ENCODE measurements at regions not wholly inside any gene's neighbourhood (a gene's known extent, or its start where the extent isn't known, plus 50 kb on each side); places are given as distances from the start of the nearest gene placed in this dataset.
"Not testable (repeated sequence)": the region's sequence is repeated elsewhere in the genome, so short reads cannot be mapped to it uniquely, and the experiment has no call there.

- no peak for DNase-seq (ENCODE audit: low read depth)
- H3K4me3 ChIP-seq (ENCODE audit: low read depth, low read length) = no peak overlapping the region
- no peak for TF ChIP-seq CTCF (conservative IDR thresholded peaks at IDR 0.05; ENCODE audit: low read depth, low read length)
These were observed 571.2 kb downstream of the ADGRL2 start for GRCh38 chr1:82371844-82372498.

- no peak for TF ChIP-seq CTCF (conservative IDR thresholded peaks at IDR 0.05; ENCODE audit: low read depth, low read length)
- no peak for DNase-seq (ENCODE audit: low read depth)
- no peak overlapping the region for H3K4me3 ChIP-seq (ENCODE audit: low read depth, low read length)
These were observed 566.7 kb downstream of the ADGRL2 start for GRCh38 chr1:82367456-82367855.

GRCh38 chr1:82366689-82367088 lies 566.0 kb downstream of the ADGRL2 start:
- no peak overlapping the region for H3K4me3 ChIP-seq (ENCODE audit: low read depth, low read length)
- DNase-seq (ENCODE audit: low read depth) = no peak
- no peak for TF ChIP-seq CTCF (conservative IDR thresholded peaks at IDR 0.05; ENCODE audit: low read depth, low read length)

GRCh38 chr1:82359541-82359940 lies 558.8 kb downstream of the ADGRL2 start:
- DNase-seq (ENCODE audit: low read depth) = peak; percentile 12
- not testable (repeated sequence) for H3K4me3 ChIP-seq (ENCODE audit: low read depth, low read length)

GRCh38 chr1:82358706-82359105 lies 558.0 kb downstream of the ADGRL2 start:
- DNase-seq (ENCODE audit: low read depth); H3K4me3 ChIP-seq (ENCODE audit: low read depth, low read length): not testable (repeated sequence)

- DNase-seq (ENCODE audit: low read depth); H3K4me3 ChIP-seq (ENCODE audit: low read depth, low read length): not testable (repeated sequence)
These were observed 553.8 kb downstream of the ADGRL2 start for GRCh38 chr1:82354546-82354945.

- no peak for TF ChIP-seq CTCF (conservative IDR thresholded peaks at IDR 0.05; ENCODE audit: low read depth, low read length)
- DNase-seq (ENCODE audit: low read depth) = no peak
- no peak overlapping the region for H3K4me3 ChIP-seq (ENCODE audit: low read depth, low read length)
These were observed 547.8 kb downstream of the ADGRL2 start for GRCh38 chr1:82348487-82348886.

- DNase-seq (ENCODE audit: low read depth) = no peak
These were observed 545.4 kb downstream of the ADGRL2 start for GRCh38 chr1:82346141-82346540.

More at GRCh38 chr1:82346141-82346540, 545.4 kb downstream of the ADGRL2 start:
- no peak for TF ChIP-seq CTCF (conservative IDR thresholded peaks at IDR 0.05; ENCODE audit: low read depth, low read length)
- no peak overlapping the region for H3K4me3 ChIP-seq (ENCODE audit: low read depth, low read length)

All from epithelial cell of proximal tubule (primary cell).